ENCODE measurements at regions not wholly inside any gene's neighbourhood (a gene's known extent, or its start where the extent isn't known, plus 50 kb on each side); places are given as distances from the start of the nearest gene placed in this dataset.

GRCh38 chr5:125700380-125700861, 722.8 kb upstream of the GRAMD2B start:
- DNase-seq (ENCODE audit: extremely low read depth, low read depth) = no peak
- TF ChIP-seq, protein P1, sequence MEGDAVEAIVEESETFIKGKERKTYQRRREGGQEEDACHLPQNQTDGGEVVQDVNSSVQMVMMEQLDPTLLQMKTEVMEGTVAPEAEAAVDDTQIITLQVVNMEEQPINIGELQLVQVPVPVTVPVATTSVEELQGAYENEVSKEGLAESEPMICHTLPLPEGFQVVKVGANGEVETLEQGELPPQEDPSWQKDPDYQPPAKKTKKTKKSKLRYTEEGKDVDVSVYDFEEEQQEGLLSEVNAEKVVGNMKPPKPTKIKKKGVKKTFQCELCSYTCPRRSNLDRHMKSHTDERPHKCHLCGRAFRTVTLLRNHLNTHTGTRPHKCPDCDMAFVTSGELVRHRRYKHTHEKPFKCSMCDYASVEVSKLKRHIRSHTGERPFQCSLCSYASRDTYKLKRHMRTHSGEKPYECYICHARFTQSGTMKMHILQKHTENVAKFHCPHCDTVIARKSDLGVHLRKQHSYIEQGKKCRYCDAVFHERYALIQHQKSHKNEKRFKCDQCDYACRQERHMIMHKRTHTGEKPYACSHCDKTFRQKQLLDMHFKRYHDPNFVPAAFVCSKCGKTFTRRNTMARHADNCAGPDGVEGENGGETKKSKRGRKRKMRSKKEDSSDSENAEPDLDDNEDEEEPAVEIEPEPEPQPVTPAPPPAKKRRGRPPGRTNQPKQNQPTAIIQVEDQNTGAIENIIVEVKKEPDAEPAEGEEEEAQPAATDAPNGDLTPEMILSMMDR (IDR thresholded peaks at IDR 0.05; ENCODE audit: low read depth, low read length) = no peak

DNA sequence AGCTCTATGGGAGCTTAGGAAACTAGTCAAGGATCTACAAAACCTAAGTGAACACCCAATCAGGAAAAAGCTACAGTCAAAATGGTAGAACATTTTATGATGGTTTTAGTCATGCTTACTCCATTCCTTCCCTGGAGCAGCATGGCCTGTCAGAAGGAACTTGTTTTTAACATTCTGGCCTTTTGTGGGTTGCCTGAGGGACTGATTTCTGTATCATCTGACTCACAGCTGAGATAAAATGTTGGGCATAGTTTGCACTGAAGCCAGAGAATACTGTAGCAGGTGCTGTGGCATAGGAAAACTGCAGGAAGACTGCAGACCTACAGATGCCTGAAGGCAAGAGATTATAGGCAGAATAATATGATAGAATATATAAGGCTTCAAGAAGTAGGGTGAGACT, 719.6 kb upstream of the GRAMD2B start:
- TF ChIP-seq, protein P1 (IDR thresholded peaks at IDR 0.05; ENCODE audit: low read depth, low read length) = no peak
- DNase-seq (ENCODE audit: extremely low read depth, low read depth) = no peak

GRCh38 chr5:125704888-125705287, 718.3 kb upstream of the GRAMD2B start:
- DNase-seq (ENCODE audit: extremely low read depth, low read depth) = no peak

DNA sequence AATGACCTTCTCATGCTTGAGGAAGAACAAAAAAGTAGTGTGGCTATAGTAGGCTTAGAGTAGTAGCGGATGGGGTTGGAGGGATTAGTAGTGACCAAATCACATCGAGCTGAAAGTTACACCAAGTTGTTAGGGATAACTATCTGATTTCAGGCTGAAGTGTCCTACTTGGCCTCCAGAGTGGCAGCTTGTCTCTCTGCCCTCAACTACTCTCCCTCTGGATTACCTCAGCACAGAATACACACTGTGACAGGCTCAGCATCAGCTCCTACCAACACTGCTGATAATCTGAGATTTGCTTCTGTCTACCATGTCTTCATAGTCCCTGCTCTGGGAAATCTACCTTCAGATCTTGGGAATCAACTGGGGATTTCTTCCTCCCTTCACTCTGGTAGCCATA, 714.6 kb upstream of the GRAMD2B start:
- no peak for DNase-seq (ENCODE audit: extremely low read depth, low read depth)
- TF ChIP-seq, protein P1 (IDR thresholded peaks at IDR 0.05; ENCODE audit: low read depth, low read length) = no peak

More at GRCh38 chr5:125704888-125705287, 718.3 kb upstream of the GRAMD2B start:
- TF ChIP-seq, protein P1 (IDR thresholded peaks at IDR 0.05; ENCODE audit: low read depth, low read length) = no peak

- no peak for DNase-seq (ENCODE audit: extremely low read depth, low read depth)
- TF ChIP-seq, protein P1 (IDR thresholded peaks at IDR 0.05; ENCODE audit: low read depth, low read length) = no peak
Observed at GRCh38 chr5:125710745-125711144, 712.5 kb upstream of the GRAMD2B start.

- TF ChIP-seq, protein P1 (IDR thresholded peaks at IDR 0.05; ENCODE audit: low read depth, low read length) = no peak
- no peak for DNase-seq (ENCODE audit: extremely low read depth, low read depth)
Observed at GRCh38 chr5:125712397-125712796, 710.8 kb upstream of the GRAMD2B start.

DNA sequence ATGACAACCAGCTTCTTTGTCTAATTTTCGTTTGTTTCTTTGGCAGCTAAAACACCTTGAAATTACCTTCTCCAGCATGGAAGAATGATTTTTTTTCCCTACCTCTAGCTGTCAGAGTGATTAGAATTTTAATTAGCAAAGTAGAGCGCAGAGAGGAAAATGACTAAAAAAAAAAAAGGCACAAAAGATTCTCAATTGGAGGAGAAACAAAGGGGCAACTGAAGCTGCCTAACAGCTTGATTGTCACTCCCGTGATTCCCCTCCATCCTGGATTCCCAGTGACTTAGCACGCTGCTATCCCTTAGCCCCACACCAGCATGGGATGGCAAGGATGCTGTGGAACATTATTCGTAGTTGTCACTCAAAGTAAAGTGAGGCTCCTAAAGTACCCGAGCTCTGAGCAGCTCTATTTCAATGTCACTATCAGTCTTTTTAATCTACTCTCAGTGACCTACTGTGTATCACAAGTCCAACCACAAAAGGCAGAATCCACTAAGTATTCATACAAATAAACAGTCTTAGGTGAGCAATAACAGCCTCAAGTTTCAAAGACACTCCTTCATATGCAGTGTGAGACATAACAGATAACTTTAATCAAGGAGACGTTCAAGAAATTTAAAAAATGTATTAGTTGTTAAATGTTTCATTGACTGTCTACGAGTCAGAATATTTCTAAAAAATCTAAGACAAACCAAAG, 710.0 kb upstream of the GRAMD2B start:
- no peak for DNase-seq (ENCODE audit: extremely low read depth, low read depth)
- TF ChIP-seq, protein P1 (IDR thresholded peaks at IDR 0.05; ENCODE audit: low read depth, low read length) = no peak

All from AG09319 (cell line).